Small intestine (tissue), 7 donors: ENCODE measurements at regions not wholly inside any gene's neighbourhood (a gene's known extent, or its start where the extent isn't known, plus 50 kb on each side); places are given as distances from the start of the nearest gene placed in this dataset.

Experiments used
- DNase-seq, 2 donors: peaks; one replicate each; pipeline versions ENCODE4 v3.0.0 to v3.0.0-alpha.2; 2013
- FAIRE-seq: peaks from 2 replicates; lab custom pipeline; 2012; peaks lifted over from hg19 to GRCh38; lab: Jason Lieb, UNC
- H3K27ac ChIP-seq, 3 donors: one replicate each; pipeline ENCODE4 v1.5.1; 2013; ENCODE audit warnings: low read length in 2 of 3, mild to moderate bottlenecking in 2 of 3, control low read depth in 1 of 3, inconsistent platforms in 1 of 3, low read depth in 1 of 3, moderate library complexity in 1 of 3
- H3K27me3 ChIP-seq, 3 donors: one replicate each; pipeline ENCODE4 v1.6.1; 2013; ENCODE audit warnings: low read length in 3 of 3, inconsistent platforms in 1 of 3; ENCODE audit not compliant: control insufficient read depth in 3 of 3, insufficient read depth in 3 of 3
- H3K36me3 ChIP-seq, 3 donors: one replicate each; pipeline ENCODE4 v1.6.1; 2013; ENCODE audit warnings: low read length in 3 of 3, inconsistent platforms in 1 of 3, low read depth in 1 of 3, mild to moderate bottlenecking in 1 of 3, moderate library complexity in 1 of 3; ENCODE audit not compliant: control insufficient read depth in 3 of 3, insufficient read depth in 2 of 3
- H3K4me1 ChIP-seq, 3 donors: one replicate each; pipeline ENCODE4 v1.6.1; 2013; ENCODE audit warnings: low read length in 2 of 3, inconsistent platforms in 1 of 3, low read depth in 1 of 3, mild to moderate bottlenecking in 1 of 3, moderate library complexity in 1 of 3; ENCODE audit not compliant: control insufficient read depth in 3 of 3, insufficient read depth in 2 of 3
- H3K4me3 ChIP-seq, 3 donors: one replicate each; pipeline ENCODE4 v1.5.1; 2013; ENCODE audit warnings: low read length in 3 of 3, control low read depth in 1 of 3, inconsistent platforms in 1 of 3, low read depth in 1 of 3, mild to moderate bottlenecking in 1 of 3, moderate library complexity in 1 of 3
- H3K9me3 ChIP-seq, 2 donors: one replicate each; pipeline ENCODE4 v1.6.1; 2013; ENCODE audit warnings: low read depth in 1 of 2, low read length in 1 of 2; ENCODE audit not compliant: control insufficient read depth in 2 of 2, insufficient read depth in 1 of 2
- WGBS, 3 donors: extraction: QIAGEN DNeasy Blood & Tissue Kit; methylation state at CpG; one replicate each; pipeline ENCODE4 v1.1.7; 2013; 5-methylcytosine and 5-hydroxymethylcytosine counted together
- donor health status: healthy with polysubstance abuse.
- donor health status: control.
- donor health status: control.
- donor health status: Bipolar disorder and iron deficiency.
- donor health status: healthy.

GRCh38 chr4:56267558-56267957, 119.7 kb downstream of the AASDH start:
- Histone ChIP-seq H3K4me1 (peaks cover 0 to 33% (median 0%) of the 10 kb centered on the region in 3 donors), H3K9me3 (peaks cover 0 to 10% of the 10 kb centered on the region in 2 donors), H3K4me3 (no peak overlapping the region), H3K27me3 (no peaks in the 10 kb centered on the region), H3K36me3 (peaks cover 0 to 2% (median 0%) of the 10 kb centered on the region in 3 donors), H3K27ac (peak overlapping the region; percentile 55 to 88 (median 66))
- peak; percentile 47 for FAIRE-seq
- WGBS, 3 donors = 17 to 69% (median 45%) methylated on average over 4 of the region's 4 CpGs
- peak; percentile 90 to 98 for DNase-seq

- no peak overlapping the region for H3K27ac ChIP-seq
- no peak for FAIRE-seq
- H3K9me3 ChIP-seq = peaks cover 0 to 10% of the 10 kb centered on the region in 2 donors
- peaks cover 0 to 24% (median 2%) of the 10 kb centered on the region in 3 donors for H3K4me1 ChIP-seq
- H3K4me3 ChIP-seq = no peak overlapping the region
- H3K27me3 ChIP-seq = no peaks in the 10 kb centered on the region
- H3K36me3 ChIP-seq = peaks cover 0 to 2% (median 0%) of the 10 kb centered on the region in 3 donors
- WGBS, 3 donors = 64 to 96% (median 70%) methylated on average over 4 of the region's 4 CpGs
- no peak for DNase-seq
These were observed 122.4 kb downstream of the AASDH start for GRCh38 chr4:56264873-56265272.

GRCh38 chr4:56261027-56261426, 126.3 kb downstream of the AASDH start:
- no peak for DNase-seq
- WGBS, 3 donors = 75 to 93% (median 83%) methylated on average over 6 of the region's 6 CpGs
- Histone ChIP-seq H3K27ac (no peak overlapping the region), H3K9me3 (peaks cover 0 to 14% of the 10 kb centered on the region in 2 donors), H3K4me3 (no peak overlapping the region), H3K36me3 (peaks cover 0 to 2% (median 0%) of the 10 kb centered on the region in 3 donors), H3K4me1 (peaks cover 0 to 24% (median 11%) of the 10 kb centered on the region in 3 donors), H3K27me3 (no peaks in the 10 kb centered on the region)
- FAIRE-seq = no peak

- Histone ChIP-seq H3K9me3 (peaks cover 0 to 17% of the 10 kb centered on the region in 2 donors), H3K4me3 (no peak overlapping the region), H3K36me3 (peaks cover 0 to 2% (median 0%) of the 10 kb centered on the region in 3 donors), H3K27ac (no peak overlapping the region), H3K4me1 (peaks cover 0 to 24% (median 11%) of the 10 kb centered on the region in 3 donors), H3K27me3 (no peaks in the 10 kb centered on the region)
- 60 to 76% (median 71%) methylated on average over 4 of the region's 4 CpGs for WGBS, 3 donors
- FAIRE-seq = no peak
- peak in 1 of 2 donors; percentile 32 for DNase-seq
These were observed 127.0 kb downstream of the AASDH start for GRCh38 chr4:56260320-56260719.

GRCh38 chr4:56259655-56260054, 127.6 kb downstream of the AASDH start:
- H3K27me3 ChIP-seq = no peaks in the 10 kb centered on the region
- peaks cover 0 to 24% (median 11%) of the 10 kb centered on the region in 3 donors for H3K4me1 ChIP-seq
- no peak for FAIRE-seq
- DNase-seq = no peak
- H3K4me3 ChIP-seq = no peak overlapping the region
- 82 to 87% (median 86%) methylated on average over 2 of the region's 2 CpGs for WGBS, 3 donors
- H3K27ac ChIP-seq = no peak overlapping the region
- H3K9me3 ChIP-seq = peaks cover 0 to 15% of the 10 kb centered on the region in 2 donors
- H3K36me3 ChIP-seq = no peaks in the 10 kb centered on the region

GRCh38 chr4:56255820-56256219, 131.5 kb downstream of the AASDH start:
- Histone ChIP-seq H3K36me3 (no peaks in the 10 kb centered on the region), H3K27ac (no peak overlapping the region), H3K4me1 (peaks cover 0 to 51% (median 17%) of the 10 kb centered on the region in 3 donors), H3K27me3 (no peaks in the 10 kb centered on the region), H3K4me3 (no peak overlapping the region), H3K9me3 (peaks cover 0 to 7% of the 10 kb centered on the region in 2 donors)
- WGBS, 3 donors = 93 to 100% (median 95%) methylated on average over 1 of the region's 1 CpG
- DNase-seq (no peak), FAIRE-seq (no peak)

- Histone ChIP-seq H3K4me3 (no peak overlapping the region), H3K27me3 (no peaks in the 10 kb centered on the region), H3K4me1 (peaks cover 0 to 40% (median 12%) of the 10 kb centered on the region in 3 donors), H3K27ac (peak overlapping the region in 1 of 3 donors; percentile 86), H3K36me3 (no peaks in the 10 kb centered on the region), H3K9me3 (peaks cover 0 to 7% of the 10 kb centered on the region in 2 donors)
- FAIRE-seq = no peak
- 31 to 70% (median 42%) methylated on average over 4 of the region's 4 CpGs for WGBS, 3 donors
- peak; percentile 61 to 88 for DNase-seq
These were observed 133.5 kb downstream of the AASDH start for GRCh38 chr4:56253666-56254305.

GRCh38 chr4:56252561-56253152, 134.6 kb downstream of the AASDH start:
- Histone ChIP-seq H3K9me3 (peaks cover 0 to 7% of the 10 kb centered on the region in 2 donors), H3K4me3 (no peak overlapping the region), H3K27ac (peak overlapping the region in 1 of 3 donors; percentile 86), H3K27me3 (no peaks in the 10 kb centered on the region), H3K4me1 (peaks cover 0 to 38% (median 9%) of the 10 kb centered on the region in 3 donors), H3K36me3 (no peaks in the 10 kb centered on the region)
- peak in 1 of 2 donors; percentile 69 for DNase-seq
- WGBS, 3 donors = 52 to 68% (median 67%) methylated on average over 4 of the region's 4 CpGs
- no peak for FAIRE-seq
